Neural cell (in vitro differentiated cells): ENCODE measurements at regions not wholly inside any gene's neighbourhood (a gene's known extent, or its start where the extent isn't known, plus 50 kb on each side); places are given as distances from the start of the nearest gene placed in this dataset.

ENCODE experiments used
- EP300 ChIP-seq: fragments of 450-650 bp; conservative IDR thresholded peaks from 2 replicates; pipeline ENCODE4 v1.6.1; 2014; ENCODE audit warnings: antibody characterized with exemption, mild to moderate bottlenecking, moderate library complexity; ENCODE audit not compliant: poor library complexity, severe bottlenecking
- EZH2 ChIP-seq: fragments of 200-600, 300-800 bp; shearing (Covaris generic), sonication (generic); IDR thresholded peaks from 2 replicates; pipeline ENCODE4 v1.6.1; 2014; ENCODE audit warnings: antibody characterized with exemption, low read length, borderline replicate concordance, mild to moderate bottlenecking; ENCODE audit not compliant: insufficient read depth, poor library complexity, severe bottlenecking
- POLR2AphosphoS5 ChIP-seq: IDR thresholded peaks from 2 replicates; pipeline ENCODE4 v1.6.1; 2012
- REST ChIP-seq: IDR thresholded peaks from 2 replicates; pipeline ENCODE4 v1.6.1; 2012; ENCODE audit warnings: borderline replicate concordance
- TAF1 ChIP-seq: IDR thresholded peaks from 2 replicates; pipeline ENCODE4 v1.6.1; 2012; ENCODE audit warnings: low read depth
- TF ChIP-seq, protein P1 (sequence below): fragments of 450-650 bp; IDR thresholded peaks from 2 replicates; pipeline ENCODE4 v1.5.1; 2014; ENCODE audit warnings: antibody characterized with exemption, mild to moderate bottlenecking, moderate library complexity; ENCODE audit not compliant: poor library complexity, severe bottlenecking

DNA sequence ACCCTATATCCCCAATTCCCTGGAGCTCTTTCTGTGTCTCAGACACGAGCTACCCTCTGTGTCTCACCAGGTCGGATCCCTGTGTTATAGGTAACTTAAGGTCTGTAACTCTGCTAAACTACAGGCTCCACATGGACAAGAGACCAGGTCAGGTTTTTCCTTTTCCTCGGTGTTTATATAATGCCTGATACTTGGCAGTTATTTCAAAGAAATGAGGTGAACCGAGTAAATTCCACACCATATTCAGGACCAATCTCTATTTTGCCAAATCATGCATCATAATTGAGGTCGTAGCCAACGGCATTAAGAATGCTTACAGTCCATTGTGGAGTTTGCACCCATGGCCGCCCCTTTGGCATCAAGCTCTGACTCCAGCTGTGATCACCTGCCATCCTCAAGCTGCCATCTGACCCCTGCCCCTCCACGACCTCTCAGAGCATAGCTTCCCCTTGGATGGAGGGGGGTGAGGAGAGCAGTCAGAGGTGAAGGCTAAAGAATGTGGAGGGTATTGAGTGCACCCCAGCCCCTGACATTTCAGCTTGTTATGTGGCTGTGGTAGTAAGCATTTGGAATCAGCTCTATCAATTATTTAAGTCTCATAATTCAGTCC lies 434.7 kb upstream of the RBFOX1 start:
- TF ChIP-seq POLR2AphosphoS5: no peak
- TF ChIP-seq EZH2: no peak
- TF ChIP-seq, protein P1, sequence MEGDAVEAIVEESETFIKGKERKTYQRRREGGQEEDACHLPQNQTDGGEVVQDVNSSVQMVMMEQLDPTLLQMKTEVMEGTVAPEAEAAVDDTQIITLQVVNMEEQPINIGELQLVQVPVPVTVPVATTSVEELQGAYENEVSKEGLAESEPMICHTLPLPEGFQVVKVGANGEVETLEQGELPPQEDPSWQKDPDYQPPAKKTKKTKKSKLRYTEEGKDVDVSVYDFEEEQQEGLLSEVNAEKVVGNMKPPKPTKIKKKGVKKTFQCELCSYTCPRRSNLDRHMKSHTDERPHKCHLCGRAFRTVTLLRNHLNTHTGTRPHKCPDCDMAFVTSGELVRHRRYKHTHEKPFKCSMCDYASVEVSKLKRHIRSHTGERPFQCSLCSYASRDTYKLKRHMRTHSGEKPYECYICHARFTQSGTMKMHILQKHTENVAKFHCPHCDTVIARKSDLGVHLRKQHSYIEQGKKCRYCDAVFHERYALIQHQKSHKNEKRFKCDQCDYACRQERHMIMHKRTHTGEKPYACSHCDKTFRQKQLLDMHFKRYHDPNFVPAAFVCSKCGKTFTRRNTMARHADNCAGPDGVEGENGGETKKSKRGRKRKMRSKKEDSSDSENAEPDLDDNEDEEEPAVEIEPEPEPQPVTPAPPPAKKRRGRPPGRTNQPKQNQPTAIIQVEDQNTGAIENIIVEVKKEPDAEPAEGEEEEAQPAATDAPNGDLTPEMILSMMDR: no peak
- no peak for TF ChIP-seq REST
- TF ChIP-seq EP300: no peak
- no peak for TF ChIP-seq TAF1
